Glutamatergic neuron (in vitro differentiated cells): ENCODE measurements at regions not wholly inside any gene's neighbourhood (a gene's known extent, or its start where the extent isn't known, plus 50 kb on each side); places are given as distances from the start of the nearest gene placed in this dataset.

Source experiments
- DNase-seq: peaks from one replicate; pipeline ENCODE4 v3.0.0; 2022
- H3K27ac Mint-ChIP-seq: one replicate; pipeline ENCODE4 v1.8.0; 2020; ENCODE audit warnings: mild to moderate bottlenecking, mixed read lengths, inconsistent platforms; ENCODE audit not compliant: unreplicated experiment
- H3K27me3 Mint-ChIP-seq: one replicate; pipeline ENCODE4 v1.8.0; 2020; ENCODE audit warnings: mild to moderate bottlenecking, moderate library complexity, mixed read lengths, inconsistent platforms; ENCODE audit not compliant: unreplicated experiment
- H3K36me3 Mint-ChIP-seq: one replicate; pipeline ENCODE4 v1.8.0; 2020; ENCODE audit warnings: mild to moderate bottlenecking, mixed read lengths, inconsistent platforms; ENCODE audit not compliant: unreplicated experiment
- H3K4me1 Mint-ChIP-seq: one replicate; pipeline ENCODE4 v1.8.0; 2020; ENCODE audit warnings: mild to moderate bottlenecking, low read depth, mixed read lengths, inconsistent platforms; ENCODE audit not compliant: unreplicated experiment
- H3K4me3 Mint-ChIP-seq: one replicate; pipeline ENCODE4 v1.8.0; 2020; ENCODE audit warnings: mild to moderate bottlenecking, mixed read lengths, inconsistent platforms; ENCODE audit not compliant: unreplicated experiment
- H3K9me3 Mint-ChIP-seq: one replicate; pipeline ENCODE4 v1.8.0; 2020; ENCODE audit warnings: mild to moderate bottlenecking, moderate library complexity, mixed read lengths, inconsistent platforms; ENCODE audit not compliant: unreplicated experiment
- TF ChIP-seq, protein P1 (sequence below): fragments of 200-600 bp; sonication (generic); IDR thresholded peaks from one replicate; pipeline ENCODE4 v1.5.0; 2021; ENCODE audit not compliant: partially characterized antibody, unreplicated experiment

DNA sequence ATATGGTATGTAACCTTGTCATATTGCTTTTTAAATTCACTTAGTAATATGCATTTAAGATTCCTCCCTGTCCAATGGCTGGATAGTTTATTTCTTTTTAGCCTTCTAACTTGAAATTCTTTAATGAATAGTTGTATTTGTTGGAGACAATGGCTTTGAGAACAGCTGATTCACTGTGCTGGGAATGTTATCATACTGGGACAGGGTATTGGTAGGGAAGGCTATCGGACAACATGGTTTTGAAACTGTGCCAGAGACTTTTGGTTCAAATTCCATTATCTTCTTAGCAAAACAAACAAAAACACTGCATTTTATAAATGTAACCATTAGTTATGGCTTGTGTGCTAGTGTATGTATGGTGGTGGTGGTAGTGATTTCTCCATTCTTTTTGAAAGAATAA, 517.1 kb upstream of the ANKRD30A start:
- Mint-ChIP-seq H3K27me3 (peaks cover 4% of the 10 kb centered on the region), H3K27ac (no peak overlapping the region), H3K4me3 (no peak overlapping the region), H3K9me3 (no peaks in the 10 kb centered on the region), H3K36me3 (no peaks in the 10 kb centered on the region), H3K4me1 (peaks cover 13% of the 10 kb centered on the region)
- no peak for DNase-seq
- TF ChIP-seq, protein P1, sequence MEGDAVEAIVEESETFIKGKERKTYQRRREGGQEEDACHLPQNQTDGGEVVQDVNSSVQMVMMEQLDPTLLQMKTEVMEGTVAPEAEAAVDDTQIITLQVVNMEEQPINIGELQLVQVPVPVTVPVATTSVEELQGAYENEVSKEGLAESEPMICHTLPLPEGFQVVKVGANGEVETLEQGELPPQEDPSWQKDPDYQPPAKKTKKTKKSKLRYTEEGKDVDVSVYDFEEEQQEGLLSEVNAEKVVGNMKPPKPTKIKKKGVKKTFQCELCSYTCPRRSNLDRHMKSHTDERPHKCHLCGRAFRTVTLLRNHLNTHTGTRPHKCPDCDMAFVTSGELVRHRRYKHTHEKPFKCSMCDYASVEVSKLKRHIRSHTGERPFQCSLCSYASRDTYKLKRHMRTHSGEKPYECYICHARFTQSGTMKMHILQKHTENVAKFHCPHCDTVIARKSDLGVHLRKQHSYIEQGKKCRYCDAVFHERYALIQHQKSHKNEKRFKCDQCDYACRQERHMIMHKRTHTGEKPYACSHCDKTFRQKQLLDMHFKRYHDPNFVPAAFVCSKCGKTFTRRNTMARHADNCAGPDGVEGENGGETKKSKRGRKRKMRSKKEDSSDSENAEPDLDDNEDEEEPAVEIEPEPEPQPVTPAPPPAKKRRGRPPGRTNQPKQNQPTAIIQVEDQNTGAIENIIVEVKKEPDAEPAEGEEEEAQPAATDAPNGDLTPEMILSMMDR, result no peak

GRCh38 chr10:36606234-36606839, 519.1 kb upstream of the ANKRD30A start:
- Mint-ChIP-seq H3K27me3 (peaks cover 2% of the 10 kb centered on the region), H3K27ac (no peak overlapping the region), H3K4me3 (no peak overlapping the region), H3K9me3 (no peaks in the 10 kb centered on the region), H3K36me3 (no peaks in the 10 kb centered on the region), H3K4me1 (peaks cover 3% of the 10 kb centered on the region)
- DNase-seq, result no peak
- TF ChIP-seq, protein P1, result no peak

- TF ChIP-seq, protein P1, result no peak
- Mint-ChIP-seq H3K4me3 (no peak overlapping the region), H3K27ac (no peak overlapping the region), H3K9me3 (peaks cover 2% of the 10 kb centered on the region), H3K4me1 (no peaks in the 10 kb centered on the region), H3K36me3 (no peaks in the 10 kb centered on the region), H3K27me3 (peaks cover 2% of the 10 kb centered on the region)
- no peak for DNase-seq
Measured at GRCh38 chr10:36604316-36604715, 521.1 kb upstream of the ANKRD30A start.

DNA sequence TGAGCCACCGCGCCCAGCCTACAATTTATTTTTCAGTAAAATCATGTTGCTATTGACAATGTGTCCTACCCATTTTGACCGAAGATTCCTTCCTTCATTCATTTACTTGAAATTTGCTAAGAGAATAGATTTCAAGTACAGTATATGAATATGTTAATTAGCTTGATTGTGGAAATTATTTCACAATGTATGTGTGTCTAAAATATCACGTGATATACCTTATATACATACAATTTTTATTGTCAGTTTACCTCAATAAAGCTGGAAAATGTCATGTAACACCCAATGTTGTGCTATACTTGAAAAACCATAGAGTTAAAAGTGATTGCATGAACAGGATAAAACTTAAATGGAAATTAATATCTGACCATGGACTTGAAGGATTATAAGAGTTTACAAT, 521.7 kb upstream of the ANKRD30A start:
- Mint-ChIP-seq H3K27me3 (peaks cover 2% of the 10 kb centered on the region), H3K27ac (no peak overlapping the region), H3K4me1 (no peaks in the 10 kb centered on the region), H3K4me3 (no peak overlapping the region), H3K36me3 (no peaks in the 10 kb centered on the region), H3K9me3 (peaks cover 2% of the 10 kb centered on the region)
- no peak for DNase-seq
- TF ChIP-seq, protein P1, result no peak

GRCh38 chr10:36602374-36602773, 523.0 kb upstream of the ANKRD30A start:
- no peaks in the 10 kb centered on the region for H3K4me1 Mint-ChIP-seq
- H3K27ac Mint-ChIP-seq, result no peak overlapping the region
- H3K4me3 Mint-ChIP-seq, result no peak overlapping the region
- no peaks in the 10 kb centered on the region for H3K36me3 Mint-ChIP-seq
- DNase-seq, result no peak
- H3K9me3 Mint-ChIP-seq, result peaks cover 2% of the 10 kb centered on the region
- H3K27me3 Mint-ChIP-seq, result no peaks in the 10 kb centered on the region
- TF ChIP-seq, protein P1, result no peak
